GM10266 (cell line): ENCODE measurements at regions not wholly inside any gene's neighbourhood (a gene's known extent, or its start where the extent isn't known, plus 50 kb on each side); places are given as distances from the start of the nearest gene placed in this dataset.
"Not testable (repeated sequence)": the region's sequence is repeated elsewhere in the genome, so short reads cannot be mapped to it uniquely, and the experiment has no call there.

ENCODE experiments used
- DNase-seq: peaks from one replicate; pipeline ENCODE4 v3.0.0; 2012; ENCODE audit errors: extremely low spot score
- CTCF ChIP-seq: IDR thresholded peaks from 2 replicates; pipeline ENCODE4 v1.5.1; 2012; ENCODE audit warnings: mild to moderate bottlenecking, low read depth; ENCODE audit not compliant: control insufficient read depth, insufficient read depth; ENCODE audit errors: missing control alignments

- DNase-seq: no peak
- TF ChIP-seq CTCF: no peak
These were observed 92.6 kb upstream of the PALMD start for GRCh38 chr1:99553301-99553700.

- DNase-seq: not testable (repeated sequence)
These were observed 92.1 kb upstream of the PALMD start for GRCh38 chr1:99553819-99554218.

GRCh38 chr1:99554727-99555126 lies 91.2 kb upstream of the PALMD start:
- no peak for DNase-seq
- TF ChIP-seq CTCF: no peak

- DNase-seq: no peak
These were observed 88.2 kb upstream of the PALMD start for GRCh38 chr1:99557546-99558202.

GRCh38 chr1:99559166-99559565 lies 86.7 kb upstream of the PALMD start:
- no peak for DNase-seq
- no peak for TF ChIP-seq CTCF

More at GRCh38 chr1:99557546-99558202, 88.2 kb upstream of the PALMD start:
- no peak for TF ChIP-seq CTCF

GRCh38 chr1:99560207-99561040 lies 85.5 kb upstream of the PALMD start:
- DNase-seq: no peak
- no peak for TF ChIP-seq CTCF

- TF ChIP-seq CTCF: no peak
- DNase-seq: no peak
These were observed 84.0 kb upstream of the PALMD start for GRCh38 chr1:99561952-99562351.
